Heart right ventricle (tissue), 16 donors: ENCODE measurements at regions not wholly inside any gene's neighbourhood (a gene's known extent, or its start where the extent isn't known, plus 50 kb on each side); places are given as distances from the start of the nearest gene placed in this dataset.

ENCODE experiments used
- ATAC-seq, 8 donors: fragments of 200-7000 bp; cut with Tn5 transposase; one replicate each; pipeline ENCODE4 v1.9.1; 2020; ENCODE audit warnings: mild to moderate bottlenecking in 8 of 8, moderate library complexity in 8 of 8, moderate number of reproducible peaks in 1 of 8
- DNase-seq, 2 donors: peaks; one replicate each; pipeline ENCODE4 v3.0.0-alpha.2; 2020
- H3K27ac ChIP-seq, 10 donors: fragments of 200-600 bp; sonication (generic) in 2 of 10; one replicate each; pipeline versions ENCODE4 v1.5.0 to v1.8.0; 2020 to 2022; ENCODE audit warnings: mild to moderate bottlenecking in 3 of 10
- H3K27me3 ChIP-seq, 7 donors: fragments of 200-600 bp; one replicate each; pipeline ENCODE4 v1.8.0; 2021 to 2022; ENCODE audit warnings: mild to moderate bottlenecking in 2 of 7
- H3K36me3 ChIP-seq, 9 donors: fragments of 200-600 bp; sonication (generic) in 1 of 9; one replicate each; pipeline versions ENCODE4 v1.5.0 to v1.8.0; 2020 to 2022; ENCODE audit warnings: mild to moderate bottlenecking in 2 of 9
- H3K4me1 ChIP-seq, 9 donors: fragments of 200-600 bp; sonication (generic) in 1 of 9; one replicate each; pipeline versions ENCODE4 v1.5.0 to v1.8.0; 2020 to 2022; ENCODE audit warnings: mild to moderate bottlenecking in 4 of 9
- H3K4me3 ChIP-seq, 10 donors: fragments of 200-600 bp; sonication (generic) in 2 of 10; one replicate each; pipeline versions ENCODE4 v1.5.0 to v1.8.0; 2020 to 2022; ENCODE audit warnings: mild to moderate bottlenecking in 7 of 10, moderate library complexity in 2 of 10
- H3K9me3 ChIP-seq, 11 donors: fragments of 200-600 bp in 10 of 11; sonication (generic) in 2 of 11; one replicate each; pipeline versions ENCODE4 v1.5.0 to v1.8.0; 2013 to 2022; ENCODE audit warnings: mild to moderate bottlenecking in 2 of 11, control low read depth in 1 of 11, moderate library complexity in 1 of 11
- WGBS, 2 donors: extraction: QIAGEN DNeasy Blood & Tissue Kit; methylation state at CpG; one replicate each; pipeline ENCODE4 v1.1.7; 2013; ENCODE audit warnings: inconsistent platforms in 1 of 2; 5-methylcytosine and 5-hydroxymethylcytosine counted together
- intact Hi-C, 10 donors: fragments of 100-400 bp; cut with DNase I; formaldehyde crosslinking; loops; one replicate each; pipeline versions ENCODE4 v1.11.1 to v1.14.2; 2022
- TF ChIP-seq, protein P1 (sequence below), 9 donors: fragments of 200-600 bp; sonication (generic) in 2 of 9; IDR thresholded peaks; one replicate each; pipeline versions ENCODE4 v1.5.0 to v1.8.0; 2021 to 2022; ENCODE audit warnings: antibody characterized with exemption in 9 of 9, mild to moderate bottlenecking in 5 of 9, moderate library complexity in 1 of 9
- donor health status: Arrhythmogenic right ventricular cardiomyopathy.
- donor health status: ischemic (EF 13 %, LVEDD 7.1; RV severe dilation, severe dysfunction).
- donor health status: healthy with polysubstance abuse.
- donor health status: DM: no; HTN: yes; CAD: no.
- donor health status: DM: no; HTN: no; CAD: no.
- donor health status: ischemic (EF 25% LVEDD 6.9; RV normal size, moderate dysfunction).
- donor health status: ischemic (EF 25% LVEDD 5.7; RV mildly dilated, moderate dysfunction).
- donor health status: healthy.
- donor health status: DM: yes; HTN: yes; CAD: no.
- donor health status: Ischemic cardiomyopathy.
- donor health status: ischemic (EF 35%, LVEDD 5.7; RV mildly dilated, moderate dysfunction).
- donor health status: nonischemic (EF 11% LVEDD 7.7; RV severe dilation, severe dysfunction).
- donor health status: DM: yes; HTN: yes; CAD: no.
- donor health status: PGD.
- donor health status: ischemic (EF 29% LVEDD 5.4; RV normal size, mild dysfunction).
- donor health status: nonischemic (EF 23%, LVEDD 6.1; RV moderate dilation, normal function).

DNA sequence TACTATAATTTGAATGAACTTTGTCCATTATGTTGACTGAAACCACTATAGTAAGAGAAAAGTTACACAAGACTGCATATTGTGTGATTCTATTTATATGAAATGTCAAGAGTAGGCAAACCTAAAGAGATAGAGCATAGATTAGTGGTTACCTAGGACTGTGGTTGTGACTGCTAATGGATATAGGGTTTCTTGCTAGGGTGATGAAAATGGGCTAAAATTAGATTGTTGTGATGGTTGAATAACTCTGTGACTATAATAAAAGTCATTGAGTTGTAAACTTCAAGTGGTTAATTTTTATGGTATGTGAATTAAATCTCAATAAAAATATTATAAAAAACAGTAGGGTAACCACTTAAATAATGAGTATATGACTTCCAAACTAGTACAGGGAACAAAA lies 142.9 kb upstream of the AHR start:
- intact Hi-C loops = no loop called here
- H3K4me3 ChIP-seq = no peak overlapping the region
- TF ChIP-seq, protein P1, sequence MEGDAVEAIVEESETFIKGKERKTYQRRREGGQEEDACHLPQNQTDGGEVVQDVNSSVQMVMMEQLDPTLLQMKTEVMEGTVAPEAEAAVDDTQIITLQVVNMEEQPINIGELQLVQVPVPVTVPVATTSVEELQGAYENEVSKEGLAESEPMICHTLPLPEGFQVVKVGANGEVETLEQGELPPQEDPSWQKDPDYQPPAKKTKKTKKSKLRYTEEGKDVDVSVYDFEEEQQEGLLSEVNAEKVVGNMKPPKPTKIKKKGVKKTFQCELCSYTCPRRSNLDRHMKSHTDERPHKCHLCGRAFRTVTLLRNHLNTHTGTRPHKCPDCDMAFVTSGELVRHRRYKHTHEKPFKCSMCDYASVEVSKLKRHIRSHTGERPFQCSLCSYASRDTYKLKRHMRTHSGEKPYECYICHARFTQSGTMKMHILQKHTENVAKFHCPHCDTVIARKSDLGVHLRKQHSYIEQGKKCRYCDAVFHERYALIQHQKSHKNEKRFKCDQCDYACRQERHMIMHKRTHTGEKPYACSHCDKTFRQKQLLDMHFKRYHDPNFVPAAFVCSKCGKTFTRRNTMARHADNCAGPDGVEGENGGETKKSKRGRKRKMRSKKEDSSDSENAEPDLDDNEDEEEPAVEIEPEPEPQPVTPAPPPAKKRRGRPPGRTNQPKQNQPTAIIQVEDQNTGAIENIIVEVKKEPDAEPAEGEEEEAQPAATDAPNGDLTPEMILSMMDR (IDR thresholded peaks at IDR 0.05) = no peak
- no peaks in the 10 kb centered on the region for H3K27me3 ChIP-seq
- peaks cover 0 to 15% (median 0%) of the 10 kb centered on the region in 9 donors for H3K4me1 ChIP-seq
- no peaks in the 10 kb centered on the region for H3K9me3 ChIP-seq
- DNase-seq (no peak), ATAC-seq (no peak)
- H3K36me3 ChIP-seq = no peaks in the 10 kb centered on the region
- H3K27ac ChIP-seq = no peak overlapping the region

DNA sequence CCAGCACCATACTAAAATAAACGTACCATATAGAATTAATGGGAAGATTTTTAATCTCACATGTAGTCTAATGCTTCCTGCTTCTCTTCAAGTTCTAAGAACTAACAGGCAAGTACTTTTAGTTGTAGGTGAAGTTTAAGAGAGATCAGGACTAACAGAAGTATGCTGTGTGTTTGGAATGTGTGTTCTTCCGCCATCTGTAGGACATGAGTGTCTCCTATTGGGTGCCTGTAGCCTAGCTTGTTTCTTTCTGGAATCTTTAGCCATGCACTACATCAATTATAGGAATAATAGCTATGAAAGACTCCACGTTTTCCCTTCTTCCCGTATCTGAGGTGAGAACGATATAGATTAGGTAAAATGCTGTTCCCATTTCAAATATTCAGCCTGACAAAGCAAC lies 140.2 kb upstream of the AHR start:
- Histone ChIP-seq H3K4me3 (no peak overlapping the region), H3K27ac (no peak overlapping the region), H3K36me3 (no peaks in the 10 kb centered on the region), H3K27me3 (no peaks in the 10 kb centered on the region), H3K4me1 (peaks cover 0 to 6% (median 0%) of the 10 kb centered on the region in 9 donors), H3K9me3 (peaks cover 0 to 3% (median 0%) of the 10 kb centered on the region in 11 donors)
- intact Hi-C loops = no loop called here
- ATAC-seq (no peak), DNase-seq (no peak)
- TF ChIP-seq, protein P1 (IDR thresholded peaks at IDR 0.05) = no peak
- 93% methylated on average over 5 of the region's 5 CpGs for WGBS, 2 donors

DNA sequence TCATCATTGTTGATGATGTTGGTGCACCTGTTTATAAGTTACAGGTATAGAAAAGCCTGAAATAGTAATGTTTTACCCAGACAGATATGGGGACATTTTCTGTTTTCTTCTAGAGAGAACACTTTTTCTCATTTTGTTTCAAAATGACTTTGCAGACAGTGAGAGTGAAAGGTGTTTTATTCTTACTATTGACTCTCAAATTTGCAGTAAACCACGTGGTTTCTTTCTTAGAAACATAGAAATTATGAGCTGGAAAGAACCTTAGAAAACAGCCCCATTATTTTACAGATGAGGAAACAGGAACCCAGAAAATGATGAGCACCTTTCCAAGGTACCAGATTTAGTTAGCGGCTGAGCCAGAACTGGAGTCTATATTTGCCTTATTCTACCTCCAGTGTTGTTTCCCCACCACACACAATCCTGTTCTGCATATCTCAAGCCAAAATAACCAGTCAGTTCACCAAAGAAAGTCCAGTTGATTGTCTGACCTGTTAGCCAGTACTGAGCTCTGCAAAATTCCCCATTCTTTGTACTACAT lies 138.9 kb upstream of the AHR start:
- Histone ChIP-seq H3K36me3 (no peaks in the 10 kb centered on the region), H3K27ac (no peak overlapping the region), H3K27me3 (no peaks in the 10 kb centered on the region), H3K4me3 (no peak overlapping the region), H3K4me1 (no peaks in the 10 kb centered on the region), H3K9me3 (peaks cover 0 to 3% (median 0%) of the 10 kb centered on the region in 11 donors)
- intact Hi-C loops = loop anchor here in 1 of 10 donors (10.0 kb wide), 1 partner anchor 1175 kb away; no protein-coding TSS in a partner anchor
- DNase-seq (no peak), ATAC-seq (no peak)
- TF ChIP-seq, protein P1 (IDR thresholded peaks at IDR 0.05) = no peak
- WGBS, 2 donors = 82 to 92% methylated on average over 2 of the region's 2 CpGs

DNA sequence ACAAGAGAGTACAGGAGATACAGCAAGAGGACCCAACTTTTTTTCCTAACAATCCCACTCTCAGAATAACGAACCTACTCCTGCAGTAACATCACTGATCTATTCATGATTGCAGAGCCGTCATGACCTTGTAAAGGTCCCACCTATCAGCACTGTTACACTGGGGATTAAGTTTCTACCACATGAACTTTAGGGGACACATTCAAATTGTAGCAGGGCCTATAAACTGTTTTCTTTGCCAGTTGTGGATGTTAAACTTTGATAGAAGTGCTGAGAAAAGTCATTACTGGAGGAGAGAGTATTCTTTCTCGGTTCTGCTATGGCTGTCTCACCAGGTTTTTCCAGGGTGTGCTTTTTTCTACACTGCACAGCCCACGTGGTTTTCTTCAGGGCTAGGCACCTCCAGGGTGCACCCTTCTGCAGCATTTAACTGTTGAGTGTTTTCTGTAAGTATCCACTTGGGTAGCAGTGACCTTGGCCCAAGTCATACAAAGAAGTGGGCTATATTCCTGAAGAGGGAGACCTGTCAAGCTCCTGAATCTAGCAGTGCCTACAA lies 131.6 kb upstream of the AHR start:
- Histone ChIP-seq H3K27ac (no peak overlapping the region), H3K4me3 (no peak overlapping the region), H3K4me1 (no peaks in the 10 kb centered on the region), H3K9me3 (peaks cover 0 to under 1% (median 0%) of the 10 kb centered on the region in 11 donors), H3K36me3 (no peaks in the 10 kb centered on the region), H3K27me3 (no peaks in the 10 kb centered on the region)
- no peak for DNase-seq
- 61 to 72% methylated on average over 4 of the region's 4 CpGs for WGBS, 2 donors
- ATAC-seq = no peak
- intact Hi-C loops = loop anchor here in 1 of 10 donors (10.0 kb wide), 1 partner anchor 1168 kb away; no protein-coding TSS in a partner anchor
- TF ChIP-seq, protein P1 (IDR thresholded peaks at IDR 0.05) = no peak
